ENCODE measurements at regions not wholly inside any gene's neighbourhood (a gene's known extent, or its start where the extent isn't known, plus 50 kb on each side); places are given as distances from the start of the nearest gene placed in this dataset.

- no peak for DNase-seq
- no peaks in the 10 kb centered on the region for H3K9me3 ChIP-seq (ENCODE audit: control insufficient read depth in 2 of 3, insufficient read depth in 1 of 3, low read length in 3 of 3)
- no peaks in the 10 kb centered on the region for H3K27me3 ChIP-seq (ENCODE audit: control insufficient read depth, insufficient read depth, low read length)
- no peak overlapping the region for H3K27ac ChIP-seq (ENCODE audit: low read depth in 2 of 2, low read length in 2 of 2)
- peaks cover 0 to 12% (median 11%) of the 10 kb centered on the region in 3 donors for H3K4me1 ChIP-seq (ENCODE audit: control insufficient read depth in 2 of 3, insufficient read depth in 2 of 3, low read depth in 1 of 3, low read length in 3 of 3)
- TF ChIP-seq CTCF (IDR thresholded peaks at IDR 0.05; ENCODE audit: borderline replicate concordance, extremely low read depth, insufficient read depth): no peak
- H3K4me3 ChIP-seq (ENCODE audit: low read length in 3 of 3): no peak overlapping the region
- FAIRE-seq: no peak
- intact Hi-C loops (cut with DNase I): no loop called here
- no peak overlapping the region for H3K9ac ChIP-seq (ENCODE audit: low read length in 3 of 3)
- H3K36me3 ChIP-seq (ENCODE audit: control insufficient read depth in 2 of 3, insufficient read depth in 3 of 3, low read length in 3 of 3): no peaks in the 10 kb centered on the region
Measured at GRCh38 chr1:212214325-212214724, 70.9 kb upstream of the PPP2R5A start.

DNA sequence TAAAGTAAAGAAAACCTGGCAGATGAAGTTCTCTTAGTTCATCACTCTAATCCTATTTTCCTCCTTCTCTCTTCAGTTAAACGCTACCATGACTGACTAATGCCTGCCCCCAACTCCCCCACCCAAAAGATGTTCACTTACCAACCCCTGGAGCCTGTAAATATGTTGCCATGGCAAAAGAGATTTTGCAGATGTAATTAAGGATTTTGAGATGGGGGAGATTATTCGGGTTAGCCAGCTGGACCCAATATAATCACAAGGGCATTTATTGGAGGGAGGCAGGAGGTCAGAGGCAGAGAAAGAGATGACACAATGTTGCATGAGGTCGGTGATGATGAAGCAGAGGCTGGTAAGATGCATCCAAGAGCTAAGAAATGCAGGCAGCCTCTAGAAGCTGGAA lies 69.3 kb upstream of the PPP2R5A start:
- intact Hi-C loops (cut with DNase I): no loop called here
- no peak for TF ChIP-seq CTCF (IDR thresholded peaks at IDR 0.05; ENCODE audit: borderline replicate concordance, extremely low read depth, insufficient read depth)

GRCh38 chr1:212217633-212218032 lies 67.6 kb upstream of the PPP2R5A start:
- TF ChIP-seq CTCF (IDR thresholded peaks at IDR 0.05; ENCODE audit: borderline replicate concordance, extremely low read depth, insufficient read depth): no peak
- Histone ChIP-seq H3K27ac (ENCODE audit: low read depth in 2 of 2, low read length in 2 of 2) (no peak overlapping the region), H3K9me3 (ENCODE audit: control insufficient read depth in 2 of 3, insufficient read depth in 1 of 3, low read length in 3 of 3) (no peaks in the 10 kb centered on the region), H3K9ac (ENCODE audit: low read length in 3 of 3) (no peak overlapping the region), H3K4me3 (ENCODE audit: low read length in 3 of 3) (no peak overlapping the region), H3K27me3 (ENCODE audit: control insufficient read depth, insufficient read depth, low read length) (no peaks in the 10 kb centered on the region), H3K36me3 (ENCODE audit: control insufficient read depth in 2 of 3, insufficient read depth in 3 of 3, low read length in 3 of 3) (no peaks in the 10 kb centered on the region), H3K4me1 (ENCODE audit: control insufficient read depth in 2 of 3, insufficient read depth in 2 of 3, low read depth in 1 of 3, low read length in 3 of 3) (peaks cover 3 to 17% (median 12%) of the 10 kb centered on the region in 3 donors)
- intact Hi-C loops (cut with DNase I): no loop called here
- FAIRE-seq: no peak
- no peak for DNase-seq

More for the DNA sequence above, 69.3 kb upstream of the PPP2R5A start:
- DNase-seq (no peak), FAIRE-seq (no peak)
- no peaks in the 10 kb centered on the region for H3K27me3 ChIP-seq (ENCODE audit: control insufficient read depth, insufficient read depth, low read length)
- H3K36me3 ChIP-seq (ENCODE audit: control insufficient read depth in 2 of 3, insufficient read depth in 3 of 3, low read length in 3 of 3): no peaks in the 10 kb centered on the region
- H3K9ac ChIP-seq (ENCODE audit: low read length in 3 of 3): no peak overlapping the region
- no peaks in the 10 kb centered on the region for H3K9me3 ChIP-seq (ENCODE audit: control insufficient read depth in 2 of 3, insufficient read depth in 1 of 3, low read length in 3 of 3)
- no peak overlapping the region for H3K4me3 ChIP-seq (ENCODE audit: low read length in 3 of 3)
- H3K4me1 ChIP-seq (ENCODE audit: control insufficient read depth in 2 of 3, insufficient read depth in 2 of 3, low read depth in 1 of 3, low read length in 3 of 3): peaks cover 0 to 17% (median 12%) of the 10 kb centered on the region in 3 donors
- no peak overlapping the region for H3K27ac ChIP-seq (ENCODE audit: low read depth in 2 of 2, low read length in 2 of 2)

DNA sequence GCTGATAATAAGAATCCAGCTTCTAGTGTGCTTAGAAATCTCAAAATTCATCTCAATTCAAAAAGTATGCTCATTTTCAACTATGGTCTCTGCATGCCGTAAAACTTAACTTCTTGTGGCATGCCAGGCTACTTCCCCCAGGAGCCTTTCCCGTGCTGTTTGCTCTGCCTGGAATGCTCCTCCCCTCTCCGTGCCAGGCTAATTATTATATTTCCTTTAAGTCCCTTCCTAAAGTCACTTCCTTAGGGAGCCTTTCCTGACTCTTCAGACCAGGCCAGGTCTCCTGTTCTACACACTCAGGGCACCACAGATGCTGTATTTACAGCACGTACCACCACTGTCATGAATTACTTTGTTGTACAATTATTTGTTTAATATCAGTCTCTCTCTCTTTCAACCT lies 67.1 kb upstream of the PPP2R5A start:
- FAIRE-seq: no peak
- Histone ChIP-seq H3K36me3 (ENCODE audit: control insufficient read depth in 2 of 3, insufficient read depth in 3 of 3, low read length in 3 of 3) (no peaks in the 10 kb centered on the region), H3K27ac (ENCODE audit: low read depth in 2 of 2, low read length in 2 of 2) (no peak overlapping the region), H3K4me3 (ENCODE audit: low read length in 3 of 3) (no peak overlapping the region), H3K27me3 (ENCODE audit: control insufficient read depth, insufficient read depth, low read length) (no peaks in the 10 kb centered on the region), H3K9ac (ENCODE audit: low read length in 3 of 3) (no peak overlapping the region), H3K9me3 (ENCODE audit: control insufficient read depth in 2 of 3, insufficient read depth in 1 of 3, low read length in 3 of 3) (no peaks in the 10 kb centered on the region), H3K4me1 (ENCODE audit: control insufficient read depth in 2 of 3, insufficient read depth in 2 of 3, low read depth in 1 of 3, low read length in 3 of 3) (peaks cover 3 to 17% (median 12%) of the 10 kb centered on the region in 3 donors)
- no peak for TF ChIP-seq CTCF (IDR thresholded peaks at IDR 0.05; ENCODE audit: borderline replicate concordance, extremely low read depth, insufficient read depth)
- no peak for DNase-seq
- intact Hi-C loops (cut with DNase I): no loop called here

Data from kidney (tissue), 13 donors.